IMR-90 (cell line): ENCODE measurements at regions not wholly inside any gene's neighbourhood (a gene's known extent, or its start where the extent isn't known, plus 50 kb on each side); places are given as distances from the start of the nearest gene placed in this dataset.

Experiments
- CEBPB ChIP-seq: IDR thresholded peaks from 2 replicates; pipeline ENCODE4 v1.6.1; 2012; ENCODE audit warnings: low read depth, low read length, improper control_type of control experiment
- CHD1 ChIP-seq: IDR thresholded peaks from 2 replicates; pipeline ENCODE4 v1.6.1; 2012; ENCODE audit warnings: low read depth, low read length, improper control_type of control experiment
- CTCF ChIP-seq: conservative IDR thresholded peaks from 2 replicates; pipeline ENCODE4 v1.5.1; 2012; ENCODE audit warnings: mild to moderate bottlenecking, low read depth, low read length, improper control_type of control experiment
- FOS ChIP-seq: fragments of 150-350 bp; IDR thresholded peaks from 2 replicates; pipeline ENCODE4 v1.6.1; 2016; ENCODE audit warnings: low read depth, low read length
- MAFK ChIP-seq: IDR thresholded peaks from 2 replicates; pipeline ENCODE4 v1.6.1; 2012; ENCODE audit warnings: low read depth, low read length, improper control_type of control experiment
- MAZ ChIP-seq: IDR thresholded peaks from 2 replicates; pipeline ENCODE4 v1.6.1; 2012; ENCODE audit warnings: low read depth, mild to moderate bottlenecking, low read length, improper control_type of control experiment, moderate library complexity, borderline replicate concordance
- MXI1 ChIP-seq: IDR thresholded peaks from 2 replicates; pipeline ENCODE4 v1.6.1; 2012; ENCODE audit warnings: low read depth, mild to moderate bottlenecking, low read length, moderate library complexity, borderline replicate concordance
- NFE2L2 ChIP-seq: fragments of 150-350 bp; IDR thresholded peaks from 2 replicates; pipeline ENCODE4 v1.6.1; 2016; ENCODE audit warnings: low read depth, mild to moderate bottlenecking, low read length
- POLR2A ChIP-seq: IDR thresholded peaks from 2 replicates; pipeline ENCODE4 v1.6.1; 2012; ENCODE audit warnings: mild to moderate bottlenecking, low read depth, low read length
- RAD21 ChIP-seq: IDR thresholded peaks from 2 replicates; pipeline ENCODE4 v1.6.1; 2012; ENCODE audit warnings: low read length, improper control_type of control experiment
- RCOR1 ChIP-seq: IDR thresholded peaks from 2 replicates; pipeline ENCODE4 v1.6.1; 2012; ENCODE audit warnings: mild to moderate bottlenecking, low read length, improper control_type of control experiment; ENCODE audit not compliant: insufficient replicate concordance
- RFX5 ChIP-seq: IDR thresholded peaks from 2 replicates; pipeline ENCODE4 v1.8.0; 2012; ENCODE audit warnings: low read depth, mild to moderate bottlenecking, low read length, moderate library complexity
- SMC3 ChIP-seq: fragments of 150-350 bp; IDR thresholded peaks from 2 replicates; pipeline ENCODE4 v1.6.1; 2016; ENCODE audit warnings: low read depth, mild to moderate bottlenecking, antibody characterized with exemption, low read length, moderate library complexity
- USF2 ChIP-seq: fragments of 150-350 bp; IDR thresholded peaks from 2 replicates; pipeline ENCODE4 v1.6.1; 2017; ENCODE audit warnings: mild to moderate bottlenecking, antibody characterized with exemption, low read length, low read depth

- TF ChIP-seq CEBPB (no peak), SMC3 (no peak), MAZ (no peak), CTCF (no peak), RAD21 (no peak), FOS (no peak), MAFK (no peak), POLR2A (no peak), USF2 (no peak), RFX5 (no peak), NFE2L2 (no peak), RCOR1 (no peak), MXI1 (no peak), CHD1 (no peak)
Observed at GRCh38 chr18:28777756-28778155, 600.8 kb upstream of the CDH2 start.
